ENCODE measurements at regions not wholly inside any gene's neighbourhood (a gene's known extent, or its start where the extent isn't known, plus 50 kb on each side); places are given as distances from the start of the nearest gene placed in this dataset.
"Not testable (repeated sequence)": the region's sequence is repeated elsewhere in the genome, so short reads cannot be mapped to it uniquely, and the experiment has no call there.

DNA sequence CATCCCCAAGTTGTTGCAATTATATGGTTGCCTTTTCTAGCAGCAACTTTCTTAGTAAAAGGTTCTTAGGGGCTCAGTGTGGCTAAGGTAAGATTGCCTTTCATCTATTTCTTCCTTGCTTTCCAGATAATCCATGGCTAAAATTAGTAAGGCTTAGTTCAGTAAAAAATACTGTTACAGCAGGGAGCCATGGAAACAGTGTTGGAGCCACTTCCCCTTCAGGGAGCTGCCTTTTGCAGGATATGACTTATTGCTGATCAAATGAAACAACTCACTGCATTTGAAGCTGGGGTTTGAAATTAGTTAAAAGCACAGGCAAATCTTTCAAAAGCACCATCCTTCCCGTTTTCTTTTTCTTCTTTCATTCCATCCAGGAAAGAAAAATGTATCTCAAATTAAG lies 184.3 kb downstream of the C11orf87 start:
- Mint-ChIP-seq H3K27ac (no peak overlapping the region), H3K4me1 (ENCODE audit: low read depth) (no peaks in the 10 kb centered on the region), H3K9me3 (ENCODE audit: low read depth) (no peaks in the 10 kb centered on the region), H3K36me3 (no peaks in the 10 kb centered on the region), H3K27me3 (no peaks in the 10 kb centered on the region), H3K4me3 (no peak overlapping the region)

DNA sequence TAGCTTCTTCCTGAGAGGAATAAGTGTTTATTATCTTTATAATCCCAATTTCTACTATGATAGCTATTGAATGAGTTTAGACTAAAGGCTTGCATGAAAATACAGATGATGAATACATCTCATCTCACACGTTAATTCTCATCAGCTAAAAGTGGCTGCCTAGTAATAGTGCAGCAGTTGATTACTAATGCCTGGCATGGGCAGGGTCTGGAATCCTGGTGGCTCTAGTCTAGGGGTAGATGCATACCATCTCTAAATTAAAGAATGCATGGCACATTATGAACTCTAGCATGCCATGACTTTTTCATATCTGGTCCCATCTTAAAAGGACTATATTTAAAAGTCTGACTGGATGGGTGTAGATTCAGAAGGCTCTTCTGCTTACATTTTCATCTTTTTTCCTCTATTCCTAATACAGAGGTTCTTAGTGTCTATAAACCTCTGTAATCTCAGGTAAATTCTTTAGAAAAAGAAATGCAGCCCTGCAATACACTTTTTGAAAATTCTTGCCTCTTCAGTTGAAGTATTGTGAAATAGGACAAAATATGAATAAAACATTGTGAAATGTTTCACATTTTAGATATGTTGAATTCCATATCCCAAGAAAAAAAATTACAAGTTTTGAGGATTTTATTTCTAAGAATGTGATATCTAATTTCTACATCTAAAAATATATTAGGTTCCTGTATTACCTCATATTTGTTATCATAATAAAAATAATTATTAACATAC lies 187.6 kb downstream of the C11orf87 start:
- no peaks in the 10 kb centered on the region for H3K36me3 Mint-ChIP-seq
- no peak overlapping the region for H3K27ac Mint-ChIP-seq
- no peak overlapping the region for H3K4me3 Mint-ChIP-seq
- peaks cover 2% of the 10 kb centered on the region for H3K27me3 Mint-ChIP-seq
- peaks cover 3% of the 10 kb centered on the region for H3K9me3 Mint-ChIP-seq (ENCODE audit: low read depth)
- no peaks in the 10 kb centered on the region for H3K4me1 Mint-ChIP-seq (ENCODE audit: low read depth)

DNA sequence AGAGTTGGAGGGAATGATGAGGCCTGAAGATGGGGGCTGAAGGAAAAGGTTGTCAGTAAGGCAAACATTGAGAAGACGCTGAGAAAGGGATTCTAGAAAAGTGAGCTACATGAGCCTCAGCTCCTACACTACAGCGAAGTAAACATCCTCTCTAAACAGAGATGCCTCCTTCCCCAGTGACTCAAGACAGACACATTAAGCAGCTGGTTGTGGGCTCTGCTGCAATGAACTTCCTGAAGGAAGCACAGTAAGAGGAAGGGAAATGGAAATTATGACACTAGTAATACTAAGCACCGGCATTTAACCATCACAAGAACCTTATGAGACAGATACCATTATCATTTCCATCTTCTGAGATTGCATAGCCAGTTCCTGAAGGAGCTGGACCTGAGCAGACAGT lies 190.5 kb downstream of the C11orf87 start:
- no peaks in the 10 kb centered on the region for H3K36me3 Mint-ChIP-seq
- peaks cover 3% of the 10 kb centered on the region for H3K9me3 Mint-ChIP-seq (ENCODE audit: low read depth)
- no peak overlapping the region for H3K27ac Mint-ChIP-seq
- no peaks in the 10 kb centered on the region for H3K4me1 Mint-ChIP-seq (ENCODE audit: low read depth)
- no peak overlapping the region for H3K4me3 Mint-ChIP-seq
- H3K27me3 Mint-ChIP-seq: peaks cover 2% of the 10 kb centered on the region

DNA sequence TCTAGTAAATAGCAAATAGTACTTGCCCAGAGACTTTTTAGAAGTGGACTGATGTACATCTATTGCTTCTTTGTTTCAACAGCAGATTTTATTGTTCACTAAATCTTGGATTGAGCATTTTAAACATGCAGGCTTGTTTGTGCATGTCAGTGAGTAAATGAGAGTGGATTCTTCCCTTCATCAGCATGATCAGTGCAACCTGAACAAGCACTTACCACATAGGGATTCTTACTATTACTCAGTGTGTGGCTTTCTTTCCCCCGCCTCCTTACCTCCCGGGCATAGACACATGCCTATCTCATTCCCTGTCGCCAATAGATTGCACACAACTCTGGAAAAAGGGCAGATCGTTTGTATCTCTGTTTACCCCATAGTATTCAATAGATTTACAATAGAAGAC lies 197.5 kb downstream of the C11orf87 start:
- Mint-ChIP-seq H3K4me3 (no peak overlapping the region), H3K9me3 (ENCODE audit: low read depth) (peaks cover 5% of the 10 kb centered on the region), H3K4me1 (ENCODE audit: low read depth) (no peaks in the 10 kb centered on the region), H3K36me3 (no peaks in the 10 kb centered on the region), H3K27ac (no peak overlapping the region), H3K27me3 (no peaks in the 10 kb centered on the region)

- Mint-ChIP-seq H3K27ac (no peak overlapping the region), H3K36me3 (no peaks in the 10 kb centered on the region), H3K27me3 (no peaks in the 10 kb centered on the region), H3K4me1 (ENCODE audit: low read depth) (no peaks in the 10 kb centered on the region), H3K4me3 (no peak overlapping the region), H3K9me3 (ENCODE audit: low read depth) (peaks cover 11% of the 10 kb centered on the region)
Observed at GRCh38 chr11:109629734-109630133, 207.7 kb downstream of the C11orf87 start.

DNA sequence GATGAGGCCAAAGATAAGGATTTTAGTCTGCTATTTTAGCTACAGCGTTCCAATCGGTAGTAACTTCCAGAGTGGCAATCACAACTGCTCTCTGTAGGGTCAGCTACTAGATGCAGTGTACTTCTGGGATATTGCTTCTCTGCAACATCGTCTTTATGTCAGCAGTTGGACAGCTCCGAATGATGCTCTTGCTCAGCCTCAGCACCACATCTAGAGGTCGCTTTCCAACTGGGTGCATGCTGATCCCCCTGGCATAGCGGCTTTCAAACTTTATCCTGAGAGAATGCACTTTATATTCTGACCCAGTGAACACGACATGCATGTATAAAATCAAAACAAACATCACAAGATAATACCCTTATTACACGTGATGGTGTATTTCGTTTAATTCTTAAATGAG lies 219.6 kb downstream of the C11orf87 start:
- no peak overlapping the region for H3K27ac Mint-ChIP-seq

GRCh38 chr11:109644152-109644551 lies 222.2 kb downstream of the C11orf87 start:
- Mint-ChIP-seq H3K36me3 (no peaks in the 10 kb centered on the region), H3K4me3 (no peak overlapping the region), H3K27me3 (no peaks in the 10 kb centered on the region), H3K9me3 (ENCODE audit: low read depth) (no peaks in the 10 kb centered on the region), H3K4me1 (ENCODE audit: low read depth) (no peaks in the 10 kb centered on the region), H3K27ac (no peak overlapping the region)

More for the DNA sequence above, 219.6 kb downstream of the C11orf87 start:
- no peaks in the 10 kb centered on the region for H3K4me1 Mint-ChIP-seq (ENCODE audit: low read depth)
- H3K36me3 Mint-ChIP-seq: peaks cover 2% of the 10 kb centered on the region
- no peak overlapping the region for H3K4me3 Mint-ChIP-seq
- no peaks in the 10 kb centered on the region for H3K27me3 Mint-ChIP-seq
- H3K9me3 Mint-ChIP-seq (ENCODE audit: low read depth): peaks cover 4% of the 10 kb centered on the region

- H3K9me3 Mint-ChIP-seq (ENCODE audit: low read depth): no peaks in the 10 kb centered on the region
- H3K4me1 Mint-ChIP-seq (ENCODE audit: low read depth): no peaks in the 10 kb centered on the region
- no peak overlapping the region for H3K4me3 Mint-ChIP-seq
- H3K36me3 Mint-ChIP-seq: no peaks in the 10 kb centered on the region
- no peak overlapping the region for H3K27ac Mint-ChIP-seq
- no peaks in the 10 kb centered on the region for H3K27me3 Mint-ChIP-seq
Observed at GRCh38 chr11:109648804-109649203, 226.8 kb downstream of the C11orf87 start.

- Mint-ChIP-seq H3K27ac (no peak overlapping the region), H3K27me3 (no peaks in the 10 kb centered on the region)
Observed at GRCh38 chr11:109654091-109654490, 232.1 kb downstream of the C11orf87 start.

GRCh38 chr11:109658190-109658589 lies 236.2 kb downstream of the C11orf87 start:
- no peaks in the 10 kb centered on the region for H3K27me3 Mint-ChIP-seq
- H3K27ac Mint-ChIP-seq: no peak overlapping the region
- no peaks in the 10 kb centered on the region for H3K36me3 Mint-ChIP-seq
- no peak overlapping the region for H3K4me3 Mint-ChIP-seq
- no peaks in the 10 kb centered on the region for H3K4me1 Mint-ChIP-seq (ENCODE audit: low read depth)
- H3K9me3 Mint-ChIP-seq (ENCODE audit: low read depth): no peaks in the 10 kb centered on the region

More at GRCh38 chr11:109654091-109654490, 232.1 kb downstream of the C11orf87 start:
- no peak overlapping the region for H3K4me3 Mint-ChIP-seq
- H3K36me3 Mint-ChIP-seq: no peaks in the 10 kb centered on the region
- H3K4me1 Mint-ChIP-seq (ENCODE audit: low read depth): no peaks in the 10 kb centered on the region
- H3K9me3 Mint-ChIP-seq (ENCODE audit: low read depth): no peaks in the 10 kb centered on the region

DNA sequence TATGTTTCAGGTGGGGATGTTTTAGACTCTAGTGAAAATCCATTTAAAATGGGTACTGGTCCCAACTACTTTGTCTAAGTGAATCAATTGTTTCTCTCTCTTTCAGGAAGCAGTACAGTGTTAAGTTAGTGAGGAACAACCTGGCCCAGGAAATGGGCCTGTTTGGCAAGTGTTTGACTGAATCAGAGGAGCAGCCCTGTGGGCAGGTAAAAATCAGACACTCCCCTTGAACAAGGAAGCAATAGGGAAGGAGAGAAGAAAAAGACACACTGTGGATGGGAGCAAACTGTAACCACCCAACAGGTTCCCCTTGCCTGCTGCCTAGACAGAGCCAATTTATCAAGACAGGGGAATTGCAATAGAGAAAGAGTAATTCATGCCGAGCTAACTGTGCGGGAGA lies 245.7 kb downstream of the C11orf87 start:
- H3K4me1 Mint-ChIP-seq (ENCODE audit: low read depth): no peaks in the 10 kb centered on the region
- no peaks in the 10 kb centered on the region for H3K27me3 Mint-ChIP-seq
- H3K36me3 Mint-ChIP-seq: no peaks in the 10 kb centered on the region
- no peak overlapping the region for H3K4me3 Mint-ChIP-seq
- H3K27ac Mint-ChIP-seq: no peak overlapping the region
- peaks cover 5% of the 10 kb centered on the region for H3K9me3 Mint-ChIP-seq (ENCODE audit: low read depth)

DNA sequence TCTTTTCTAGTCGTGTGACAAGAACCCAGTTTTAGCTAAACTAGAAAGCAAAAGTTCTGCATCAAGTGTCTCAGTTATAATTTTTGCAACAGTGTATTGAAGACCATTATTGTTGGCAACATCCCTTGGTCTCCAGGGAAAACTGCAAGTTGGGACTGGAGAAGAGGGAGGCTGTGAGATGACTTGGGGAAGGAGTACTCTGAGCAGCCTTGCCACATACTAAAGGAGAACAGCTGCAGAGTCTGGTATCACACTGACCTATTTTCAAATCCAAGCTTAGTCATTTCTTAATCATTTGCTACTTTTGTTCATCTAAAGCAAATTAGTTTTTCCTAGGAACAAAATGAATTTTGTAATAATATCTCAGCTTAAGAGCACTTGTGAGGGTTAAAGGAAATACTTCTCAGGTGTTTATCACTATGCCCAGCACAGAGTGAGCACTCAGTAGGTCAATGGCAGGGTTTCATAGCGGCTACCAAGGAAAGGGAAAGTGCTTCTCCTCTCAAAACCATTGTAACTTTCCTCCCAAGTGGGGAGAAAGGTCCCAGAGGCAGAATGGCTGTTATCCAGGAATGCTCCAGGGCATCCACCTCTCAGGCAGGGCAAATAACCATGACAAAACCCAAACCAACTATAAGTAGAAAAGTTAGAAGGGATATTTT lies 247.1 kb downstream of the C11orf87 start:
- Mint-ChIP-seq H3K27me3 (no peaks in the 10 kb centered on the region), H3K27ac (no peak overlapping the region), H3K4me3 (no peak overlapping the region), H3K4me1 (ENCODE audit: low read depth) (no peaks in the 10 kb centered on the region), H3K36me3 (no peaks in the 10 kb centered on the region), H3K9me3 (ENCODE audit: low read depth) (peaks cover 5% of the 10 kb centered on the region)

DNA sequence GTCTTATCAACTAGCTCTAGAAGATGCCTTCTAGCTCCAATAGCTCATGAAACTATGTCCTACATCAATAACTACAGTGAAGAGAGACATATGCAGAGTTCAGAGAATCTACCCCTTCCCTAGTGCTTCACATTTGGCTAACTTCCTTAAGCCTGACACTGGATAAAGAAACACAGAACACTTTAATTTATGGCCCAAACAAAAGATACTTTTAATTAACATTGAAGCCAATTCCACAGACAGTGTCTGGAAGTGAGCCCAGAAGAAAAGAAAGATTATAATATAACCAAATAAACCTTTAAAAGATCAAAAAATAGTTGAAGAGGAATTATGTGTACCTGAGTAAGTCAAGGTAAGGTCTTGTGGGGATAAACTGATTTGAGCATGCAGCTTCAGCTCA lies 255.2 kb downstream of the C11orf87 start:
- no peaks in the 10 kb centered on the region for H3K4me1 Mint-ChIP-seq (ENCODE audit: low read depth)
- no peak overlapping the region for H3K4me3 Mint-ChIP-seq
- H3K9me3 Mint-ChIP-seq (ENCODE audit: low read depth): no peaks in the 10 kb centered on the region
- H3K27ac Mint-ChIP-seq: no peak overlapping the region
- H3K36me3 Mint-ChIP-seq: no peaks in the 10 kb centered on the region
- H3K27me3 Mint-ChIP-seq: no peaks in the 10 kb centered on the region

GRCh38 chr11:109677876-109678275 lies 255.9 kb downstream of the C11orf87 start:
- Mint-ChIP-seq H3K27me3 (peaks cover 3% of the 10 kb centered on the region), H3K4me1 (ENCODE audit: low read depth) (no peaks in the 10 kb centered on the region), H3K4me3 (no peak overlapping the region), H3K9me3 (ENCODE audit: low read depth) (no peaks in the 10 kb centered on the region), H3K36me3 (no peaks in the 10 kb centered on the region), H3K27ac (no peak overlapping the region)

DNA sequence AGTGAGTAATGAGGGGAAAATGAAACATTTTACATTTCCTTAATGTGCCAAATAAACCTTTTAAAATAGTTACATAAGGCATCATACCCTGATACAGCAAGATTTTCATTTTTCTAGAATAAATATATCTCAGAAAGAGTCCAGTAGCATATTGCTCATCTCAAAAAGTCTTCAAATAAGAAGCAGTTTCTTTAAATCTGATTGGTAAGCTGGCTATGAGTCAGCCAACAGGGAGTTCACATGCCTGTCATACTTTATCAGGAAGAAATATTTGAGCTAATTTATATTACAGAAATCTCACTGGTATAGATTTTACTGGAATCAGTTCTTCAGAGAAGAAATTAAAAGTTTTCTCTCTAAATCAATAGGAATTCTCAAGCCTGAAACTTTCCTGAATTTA lies 258.1 kb downstream of the C11orf87 start:
- Mint-ChIP-seq H3K27me3 (peaks cover 3% of the 10 kb centered on the region), H3K4me1 (ENCODE audit: low read depth) (no peaks in the 10 kb centered on the region), H3K9me3 (ENCODE audit: low read depth) (no peaks in the 10 kb centered on the region), H3K36me3 (no peaks in the 10 kb centered on the region), H3K4me3 (no peak overlapping the region), H3K27ac (no peak overlapping the region)

DNA sequence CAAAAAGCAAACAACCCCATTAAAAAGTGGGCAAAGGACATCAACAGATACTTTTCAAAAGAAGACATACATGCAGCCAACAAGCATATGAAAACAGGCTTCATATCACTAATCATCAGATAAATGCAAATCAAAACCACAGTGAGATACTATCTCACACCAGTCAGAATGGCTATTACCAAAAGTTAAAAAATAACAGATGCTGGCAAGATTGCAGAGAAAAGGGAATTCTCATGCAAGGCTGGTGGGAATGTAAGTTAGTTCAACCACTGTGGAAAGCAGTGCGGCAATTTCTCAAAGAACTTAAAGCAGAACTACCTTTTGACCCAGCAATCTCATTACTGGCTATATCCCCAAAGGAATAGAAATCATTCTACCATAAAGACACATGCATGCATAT lies 260.8 kb downstream of the C11orf87 start:
- not testable (repeated sequence) for H3K9me3 Mint-ChIP-seq (ENCODE audit: low read depth); H3K4me3 Mint-ChIP-seq; H3K36me3 Mint-ChIP-seq; H3K4me1 Mint-ChIP-seq (ENCODE audit: low read depth); H3K27ac Mint-ChIP-seq; H3K27me3 Mint-ChIP-seq
